ENCODE measurements at regions not wholly inside any gene's neighbourhood (a gene's known extent, or its start where the extent isn't known, plus 50 kb on each side); places are given as distances from the start of the nearest gene placed in this dataset.
A peak's percentile ranks its signal among the peaks of the same experiment; 100 is the strongest.
"Not testable (repeated sequence)": the region's sequence is repeated elsewhere in the genome, so short reads cannot be mapped to it uniquely, and the experiment has no call there.

- TF ChIP-seq CTCF (conservative IDR thresholded peaks at IDR 0.05; ENCODE audit: low read depth, low read length): no peak
- H3K4me3 ChIP-seq (ENCODE audit: low read depth, low read length): no peak overlapping the region
- no peak for DNase-seq (ENCODE audit: low read depth)
Measured at GRCh38 chrX:52585892-52586291, 68.8 kb downstream of the SSX7 start.

- no peak for DNase-seq (ENCODE audit: low read depth)
- H3K4me3 ChIP-seq (ENCODE audit: low read depth, low read length): no peak overlapping the region
- no peak for TF ChIP-seq CTCF (conservative IDR thresholded peaks at IDR 0.05; ENCODE audit: low read depth, low read length)
Measured at GRCh38 chrX:52577464-52578173, 60.8 kb upstream of the XAGE1B start.

- no peak overlapping the region for H3K4me3 ChIP-seq (ENCODE audit: low read depth, low read length)
- DNase-seq (ENCODE audit: low read depth): no peak
- no peak for TF ChIP-seq CTCF (conservative IDR thresholded peaks at IDR 0.05; ENCODE audit: low read depth, low read length)
Measured at GRCh38 chrX:52576946-52577345, 60.1 kb upstream of the XAGE1B start.

GRCh38 chrX:52576474-52576873, 59.6 kb upstream of the XAGE1B start:
- no peak for DNase-seq (ENCODE audit: low read depth)
- no peak for TF ChIP-seq CTCF (conservative IDR thresholded peaks at IDR 0.05; ENCODE audit: low read depth, low read length)
- no peak overlapping the region for H3K4me3 ChIP-seq (ENCODE audit: low read depth, low read length)

- no peak for DNase-seq (ENCODE audit: low read depth)
- peak overlapping the region; percentile 26 for H3K4me3 ChIP-seq (ENCODE audit: low read depth, low read length)
Measured at GRCh38 chrX:52574416-52575275, 57.8 kb upstream of the XAGE1B start.

GRCh38 chrX:52568146-52568545, 51.3 kb upstream of the XAGE1B start:
- H3K4me3 ChIP-seq (ENCODE audit: low read depth, low read length); DNase-seq (ENCODE audit: low read depth): not testable (repeated sequence)

More at GRCh38 chrX:52574416-52575275, 57.8 kb upstream of the XAGE1B start:
- peak; percentile 64 for TF ChIP-seq CTCF (conservative IDR thresholded peaks at IDR 0.05; ENCODE audit: low read depth, low read length)
